HG02938 (cell line): ENCODE measurements at regions not wholly inside any gene's neighbourhood (a gene's known extent, or its start where the extent isn't known, plus 50 kb on each side); places are given as distances from the start of the nearest gene placed in this dataset.
"Not testable (repeated sequence)": the region's sequence is repeated elsewhere in the genome, so short reads cannot be mapped to it uniquely, and the experiment has no call there.

Experiments
- ATAC-seq: cut with Tn5 transposase; IDR thresholded peaks from one replicate; pipeline ENCODE4 v1.9.1; 2021; ENCODE audit warnings: mild to moderate bottlenecking, moderate library complexity; ENCODE audit not compliant: unreplicated experiment

- ATAC-seq, result not testable (repeated sequence)
These were observed 67.8 kb upstream of the GBE1 start for GRCh38 chr3:81829272-81829671.

GRCh38 chr3:81823882-81824395, 62.5 kb upstream of the GBE1 start:
- ATAC-seq, result peak; percentile 97

- ATAC-seq, result no peak
These were observed 61.6 kb upstream of the GBE1 start for GRCh38 chr3:81823086-81823485.

- peak; percentile 99 for ATAC-seq
These were observed 55.2 kb upstream of the GBE1 start for GRCh38 chr3:81816473-81817250.

GRCh38 chr3:81812098-81812497, 50.7 kb upstream of the GBE1 start:
- not testable (repeated sequence) for ATAC-seq
